GM23248 (cell line): ENCODE measurements at regions not wholly inside any gene's neighbourhood (a gene's known extent, or its start where the extent isn't known, plus 50 kb on each side); places are given as distances from the start of the nearest gene placed in this dataset.

ENCODE experiments used
- DNase-seq: peaks from one replicate; pipeline ENCODE4 v3.0.0-alpha.2; 2015
- H2AFZ ChIP-seq: fragments of 200-600 bp; sonication (generic); 2 replicates; pipeline ENCODE4 v1.6.1; 2016; ENCODE audit warnings: antibody characterized with exemption
- H3F3A ChIP-seq: fragments of 200-600 bp; sonication (generic); 2 replicates; pipeline ENCODE4 v1.6.1; 2016; ENCODE audit warnings: mild to moderate bottlenecking, antibody characterized with exemption, mixed run types; ENCODE audit not compliant: insufficient read depth
- H3K27ac ChIP-seq: fragments of 200-600 bp; sonication (generic); 2 replicates; pipeline ENCODE4 v1.5.1; 2016; ENCODE audit warnings: mild to moderate bottlenecking
- H3K27me3 ChIP-seq: fragments of 200-600 bp; sonication (generic); replicated peaks from 2 replicates; pipeline ENCODE4 v1.6.1; 2016; ENCODE audit warnings: mild to moderate bottlenecking; ENCODE audit not compliant: insufficient read depth
- H3K36me3 ChIP-seq: fragments of 200-600 bp; sonication (generic); 2 replicates; pipeline ENCODE4 v1.6.1; 2016; ENCODE audit warnings: low read depth, mild to moderate bottlenecking
- H3K4me1 ChIP-seq: fragments of 200-600 bp; sonication (generic); 2 replicates; pipeline ENCODE4 v1.6.1; 2016; ENCODE audit warnings: mild to moderate bottlenecking; ENCODE audit not compliant: insufficient read depth
- H3K4me2 ChIP-seq: fragments of 200-600 bp; sonication (generic); one replicate; pipeline ENCODE4 v1.6.1; 2016; ENCODE audit warnings: mild to moderate bottlenecking; ENCODE audit not compliant: unreplicated experiment
- H3K4me3 ChIP-seq: fragments of 200-600 bp; sonication (generic); 2 replicates; pipeline ENCODE4 v1.5.1; 2016; ENCODE audit warnings: mild to moderate bottlenecking
- H3K79me2 ChIP-seq: fragments of 200-600 bp; sonication (generic); 2 replicates; pipeline ENCODE4 v1.6.1; 2016; ENCODE audit warnings: mild to moderate bottlenecking; ENCODE audit not compliant: insufficient read depth
- H3K9ac ChIP-seq: fragments of 200-600 bp; sonication (generic); 2 replicates; pipeline ENCODE4 v1.6.1; 2016; ENCODE audit warnings: mild to moderate bottlenecking
- H3K9me2 ChIP-seq: fragments of 200-600 bp; sonication (generic); 2 replicates; pipeline ENCODE4 v1.6.1; 2016; ENCODE audit warnings: mixed run types, mild to moderate bottlenecking, moderate library complexity; ENCODE audit not compliant: insufficient read depth
- H3K9me3 ChIP-seq: fragments of 200-600 bp; sonication (generic); one replicate; pipeline ENCODE4 v1.6.1; 2017; ENCODE audit warnings: low read depth
- H4K20me1 ChIP-seq: fragments of 200-600 bp; sonication (generic); 2 replicates; pipeline ENCODE4 v1.6.0; 2016; ENCODE audit not compliant: insufficient read depth
- EZH2 ChIP-seq: fragments of 200-600 bp; sonication (generic); IDR thresholded peaks from 2 replicates; pipeline ENCODE4 v1.6.1; 2018; ENCODE audit warnings: antibody characterized with exemption, mild to moderate bottlenecking; ENCODE audit not compliant: insufficient read depth, poor library complexity, severe bottlenecking
- EZH2phosphoT487 ChIP-seq: fragments of 200-600 bp; sonication (generic); IDR thresholded peaks from 2 replicates; pipeline ENCODE4 v1.6.1; 2018; ENCODE audit warnings: antibody characterized with exemption, moderate library complexity, mild to moderate bottlenecking, low read depth; ENCODE audit not compliant: insufficient read depth
- WGBS, 2 experiments: methylation state at CpG; one replicate each; pipeline ENCODE4 v1.1.6; 2015 to 2017; ENCODE audit warnings: low lambda C conversion rate in 2 of 2, low coverage in 1 of 2; ENCODE audit errors: missing lambda C conversion rate in 2 of 2; 5-methylcytosine and 5-hydroxymethylcytosine counted together
- in situ Hi-C: fragments of 300-500 bp; cut with MboI; formaldehyde crosslinking; loops from 2 replicates; pipeline ENCODE4 v1.15.0; 2020

- H3K9ac ChIP-seq: no peak overlapping the region
- H3K9me3 ChIP-seq: no peaks in the 10 kb centered on the region
- DNase-seq: no peak
- no peaks in the 10 kb centered on the region for H3K9me2 ChIP-seq
- TF ChIP-seq EZH2phosphoT487 (no peak), EZH2 (no peak)
- no peak overlapping the region for H2AFZ ChIP-seq
- H4K20me1 ChIP-seq: no peaks in the 10 kb centered on the region
- no peak overlapping the region for H3K27ac ChIP-seq
- 74 to 81% methylated on average over 7 to 12 of the region's 12 CpGs for WGBS, 2 experiments
- H3K79me2 ChIP-seq: no peaks in the 10 kb centered on the region
- no peaks in the 10 kb centered on the region for H3K4me1 ChIP-seq
- no peak overlapping the region for H3K4me3 ChIP-seq
- no peak overlapping the region for H3K4me2 ChIP-seq
- no peaks in the 10 kb centered on the region for H3F3A ChIP-seq
- H3K36me3 ChIP-seq: no peaks in the 10 kb centered on the region
- H3K27me3 ChIP-seq: no peaks in the 10 kb centered on the region
- in situ Hi-C loops: no loop called here
These were observed 255.2 kb upstream of the SFSWAP start for GRCh38 chr12:131455581-131456110.

GRCh38 chr12:131456301-131457027, 254.4 kb upstream of the SFSWAP start:
- Histone ChIP-seq H3K79me2 (no peaks in the 10 kb centered on the region), H3K9me2 (no peaks in the 10 kb centered on the region), H3K27me3 (no peaks in the 10 kb centered on the region), H3K4me3 (no peak overlapping the region), H3K9ac (no peak overlapping the region), H3K4me1 (no peaks in the 10 kb centered on the region), H3K9me3 (no peaks in the 10 kb centered on the region), H3F3A (no peaks in the 10 kb centered on the region), H3K27ac (no peak overlapping the region), H4K20me1 (no peaks in the 10 kb centered on the region), H3K4me2 (no peak overlapping the region), H3K36me3 (no peaks in the 10 kb centered on the region), H2AFZ (no peak overlapping the region)
- no peak for DNase-seq
- 54 to 56% methylated on average over 24 of the region's 24 CpGs for WGBS, 2 experiments
- no peak for TF ChIP-seq EZH2
- TF ChIP-seq EZH2phosphoT487: no peak
- in situ Hi-C loops: no loop called here

- H3K9me2 ChIP-seq: no peaks in the 10 kb centered on the region
- no peaks in the 10 kb centered on the region for H3F3A ChIP-seq
- H4K20me1 ChIP-seq: no peaks in the 10 kb centered on the region
- no peak overlapping the region for H3K4me3 ChIP-seq
- H3K27ac ChIP-seq: no peak overlapping the region
- no peaks in the 10 kb centered on the region for H3K79me2 ChIP-seq
- DNase-seq: no peak
- no peak overlapping the region for H3K4me2 ChIP-seq
- no peak overlapping the region for H2AFZ ChIP-seq
- TF ChIP-seq EZH2phosphoT487 (no peak), EZH2 (no peak)
- in situ Hi-C loops: no loop called here
- H3K9me3 ChIP-seq: no peaks in the 10 kb centered on the region
- 78 to 85% methylated on average over 14 to 15 of the region's 15 CpGs for WGBS, 2 experiments
- no peak overlapping the region for H3K9ac ChIP-seq
- no peaks in the 10 kb centered on the region for H3K27me3 ChIP-seq
- H3K36me3 ChIP-seq: no peaks in the 10 kb centered on the region
- no peaks in the 10 kb centered on the region for H3K4me1 ChIP-seq
These were observed 253.9 kb upstream of the SFSWAP start for GRCh38 chr12:131457028-131457310.

- H4K20me1 ChIP-seq: no peaks in the 10 kb centered on the region
- H3K79me2 ChIP-seq: no peaks in the 10 kb centered on the region
- H3K4me1 ChIP-seq: no peaks in the 10 kb centered on the region
- H2AFZ ChIP-seq: no peak overlapping the region
- H3K4me2 ChIP-seq: no peak overlapping the region
- H3K4me3 ChIP-seq: no peak overlapping the region
- no peaks in the 10 kb centered on the region for H3K27me3 ChIP-seq
- no peak for DNase-seq
- no peaks in the 10 kb centered on the region for H3K36me3 ChIP-seq
- H3K9me2 ChIP-seq: no peaks in the 10 kb centered on the region
- in situ Hi-C loops: no loop called here
- 67% methylated on average over 16 to 19 of the region's 19 CpGs for WGBS, 2 experiments
- TF ChIP-seq EZH2: no peak
- no peak for TF ChIP-seq EZH2phosphoT487
- H3F3A ChIP-seq: no peaks in the 10 kb centered on the region
- H3K9me3 ChIP-seq: no peaks in the 10 kb centered on the region
- no peak overlapping the region for H3K9ac ChIP-seq
- H3K27ac ChIP-seq: no peak overlapping the region
These were observed 253.4 kb upstream of the SFSWAP start for GRCh38 chr12:131457331-131458047.
